ENCODE measurements at regions not wholly inside any gene's neighbourhood (a gene's known extent, or its start where the extent isn't known, plus 50 kb on each side); places are given as distances from the start of the nearest gene placed in this dataset.

DNA sequence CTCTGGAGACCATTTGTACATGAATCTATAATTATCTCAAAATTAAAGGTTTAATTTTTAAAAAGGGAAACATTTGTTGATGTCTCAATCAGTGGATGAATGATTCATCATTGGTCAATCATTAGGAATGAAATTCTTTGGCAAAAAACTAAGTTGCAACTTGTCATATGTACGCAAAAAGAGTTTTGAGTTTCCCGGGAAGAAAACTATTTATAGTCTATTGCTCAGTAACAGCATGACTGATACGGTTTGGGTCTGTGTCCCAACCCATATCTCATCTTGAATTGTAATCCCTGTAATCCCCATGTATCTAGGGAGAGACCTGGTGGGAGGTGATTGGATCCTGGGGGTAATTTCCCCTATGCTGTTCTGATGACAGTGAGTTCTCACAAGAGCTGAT, 765.8 kb upstream of the ROBO1 start:
- TF ChIP-seq, protein P1, sequence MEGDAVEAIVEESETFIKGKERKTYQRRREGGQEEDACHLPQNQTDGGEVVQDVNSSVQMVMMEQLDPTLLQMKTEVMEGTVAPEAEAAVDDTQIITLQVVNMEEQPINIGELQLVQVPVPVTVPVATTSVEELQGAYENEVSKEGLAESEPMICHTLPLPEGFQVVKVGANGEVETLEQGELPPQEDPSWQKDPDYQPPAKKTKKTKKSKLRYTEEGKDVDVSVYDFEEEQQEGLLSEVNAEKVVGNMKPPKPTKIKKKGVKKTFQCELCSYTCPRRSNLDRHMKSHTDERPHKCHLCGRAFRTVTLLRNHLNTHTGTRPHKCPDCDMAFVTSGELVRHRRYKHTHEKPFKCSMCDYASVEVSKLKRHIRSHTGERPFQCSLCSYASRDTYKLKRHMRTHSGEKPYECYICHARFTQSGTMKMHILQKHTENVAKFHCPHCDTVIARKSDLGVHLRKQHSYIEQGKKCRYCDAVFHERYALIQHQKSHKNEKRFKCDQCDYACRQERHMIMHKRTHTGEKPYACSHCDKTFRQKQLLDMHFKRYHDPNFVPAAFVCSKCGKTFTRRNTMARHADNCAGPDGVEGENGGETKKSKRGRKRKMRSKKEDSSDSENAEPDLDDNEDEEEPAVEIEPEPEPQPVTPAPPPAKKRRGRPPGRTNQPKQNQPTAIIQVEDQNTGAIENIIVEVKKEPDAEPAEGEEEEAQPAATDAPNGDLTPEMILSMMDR (IDR thresholded peaks at IDR 0.05) = no peak
- no peak for TF ChIP-seq POLR2A (IDR thresholded peaks at IDR 0.05)

Data from esophagus squamous epithelium (tissue), 4 donors.